ENCODE measurements at regions not wholly inside any gene's neighbourhood (a gene's known extent, or its start where the extent isn't known, plus 50 kb on each side); places are given as distances from the start of the nearest gene placed in this dataset.

- Histone ChIP-seq H2AFZ (no peak overlapping the region), H3K9ac (no peak overlapping the region), H3K27me3 (ENCODE audit: control insufficient read depth, insufficient read depth, low read length) (no peaks in the 10 kb centered on the region), H3K4me1 (no peaks in the 10 kb centered on the region), H3K79me2 (no peaks in the 10 kb centered on the region), H3K36me3 (ENCODE audit: control insufficient read depth, insufficient read depth, low read length) (no peaks in the 10 kb centered on the region), H3K4me2 (ENCODE audit: low read length) (no peak overlapping the region), H3K9me3 (ENCODE audit: control insufficient read depth, low read length) (no peaks in the 10 kb centered on the region), H3K4me3 (ENCODE audit: low read depth, low read length) (no peak overlapping the region), H3K27ac (no peak overlapping the region)
- no peak for TF ChIP-seq CTCF (IDR thresholded peaks at IDR 0.05)
Measured at GRCh38 chr6:156348849-156349248, 428.3 kb upstream of the ARID1B start.

GRCh38 chr6:156348424-156348823, 428.8 kb upstream of the ARID1B start:
- no peak overlapping the region for H2AFZ ChIP-seq
- no peaks in the 10 kb centered on the region for H3K36me3 ChIP-seq (ENCODE audit: control insufficient read depth, insufficient read depth, low read length)
- TF ChIP-seq CTCF (IDR thresholded peaks at IDR 0.05): no peak
- H3K27ac ChIP-seq: no peak overlapping the region
- no peaks in the 10 kb centered on the region for H3K4me1 ChIP-seq
- no peaks in the 10 kb centered on the region for H3K27me3 ChIP-seq (ENCODE audit: control insufficient read depth, insufficient read depth, low read length)
- no peak overlapping the region for H3K4me2 ChIP-seq (ENCODE audit: low read length)
- H3K79me2 ChIP-seq: no peaks in the 10 kb centered on the region
- no peak overlapping the region for H3K9ac ChIP-seq
- no peak overlapping the region for H3K4me3 ChIP-seq (ENCODE audit: low read depth, low read length)
- no peaks in the 10 kb centered on the region for H3K9me3 ChIP-seq (ENCODE audit: control insufficient read depth, low read length)

- Histone ChIP-seq H3K4me2 (ENCODE audit: low read length) (no peak overlapping the region), H3K27me3 (ENCODE audit: control insufficient read depth, insufficient read depth, low read length) (no peaks in the 10 kb centered on the region), H3K27ac (no peak overlapping the region), H3K9ac (no peak overlapping the region), H3K4me1 (no peaks in the 10 kb centered on the region), H3K9me3 (ENCODE audit: control insufficient read depth, low read length) (no peaks in the 10 kb centered on the region), H2AFZ (no peak overlapping the region), H3K79me2 (no peaks in the 10 kb centered on the region), H3K4me3 (ENCODE audit: low read depth, low read length) (no peak overlapping the region), H3K36me3 (ENCODE audit: control insufficient read depth, insufficient read depth, low read length) (no peaks in the 10 kb centered on the region)
- no peak for TF ChIP-seq CTCF (IDR thresholded peaks at IDR 0.05)
Measured at GRCh38 chr6:156347656-156348055, 429.5 kb upstream of the ARID1B start.

GRCh38 chr6:156347246-156347645, 429.9 kb upstream of the ARID1B start:
- no peak overlapping the region for H3K27ac ChIP-seq
- no peak for TF ChIP-seq CTCF (IDR thresholded peaks at IDR 0.05)
- H3K4me3 ChIP-seq (ENCODE audit: low read depth, low read length): no peak overlapping the region
- no peak overlapping the region for H2AFZ ChIP-seq
- H3K27me3 ChIP-seq (ENCODE audit: control insufficient read depth, insufficient read depth, low read length): no peaks in the 10 kb centered on the region
- no peak overlapping the region for H3K4me2 ChIP-seq (ENCODE audit: low read length)
- H3K4me1 ChIP-seq: no peaks in the 10 kb centered on the region
- no peak overlapping the region for H3K9ac ChIP-seq
- no peaks in the 10 kb centered on the region for H3K36me3 ChIP-seq (ENCODE audit: control insufficient read depth, insufficient read depth, low read length)
- H3K79me2 ChIP-seq: no peaks in the 10 kb centered on the region
- no peaks in the 10 kb centered on the region for H3K9me3 ChIP-seq (ENCODE audit: control insufficient read depth, low read length)

- Histone ChIP-seq H3K9me3 (ENCODE audit: control insufficient read depth, low read length) (no peaks in the 10 kb centered on the region), H3K4me3 (ENCODE audit: low read depth, low read length) (no peak overlapping the region)
Measured at GRCh38 chr6:156345700-156346099, 431.5 kb upstream of the ARID1B start.

More at GRCh38 chr6:156345700-156346099, 431.5 kb upstream of the ARID1B start:
- no peaks in the 10 kb centered on the region for H3K79me2 ChIP-seq
- no peaks in the 10 kb centered on the region for H3K4me1 ChIP-seq
- H3K9ac ChIP-seq: no peak overlapping the region
- H3K4me2 ChIP-seq (ENCODE audit: low read length): no peak overlapping the region
- TF ChIP-seq CTCF (IDR thresholded peaks at IDR 0.05): no peak
- H3K27me3 ChIP-seq (ENCODE audit: control insufficient read depth, insufficient read depth, low read length): no peaks in the 10 kb centered on the region
- no peaks in the 10 kb centered on the region for H3K36me3 ChIP-seq (ENCODE audit: control insufficient read depth, insufficient read depth, low read length)
- H3K27ac ChIP-seq: no peak overlapping the region
- no peak overlapping the region for H2AFZ ChIP-seq
